ENCODE measurements at regions not wholly inside any gene's neighbourhood (a gene's known extent, or its start where the extent isn't known, plus 50 kb on each side); places are given as distances from the start of the nearest gene placed in this dataset.

DNA sequence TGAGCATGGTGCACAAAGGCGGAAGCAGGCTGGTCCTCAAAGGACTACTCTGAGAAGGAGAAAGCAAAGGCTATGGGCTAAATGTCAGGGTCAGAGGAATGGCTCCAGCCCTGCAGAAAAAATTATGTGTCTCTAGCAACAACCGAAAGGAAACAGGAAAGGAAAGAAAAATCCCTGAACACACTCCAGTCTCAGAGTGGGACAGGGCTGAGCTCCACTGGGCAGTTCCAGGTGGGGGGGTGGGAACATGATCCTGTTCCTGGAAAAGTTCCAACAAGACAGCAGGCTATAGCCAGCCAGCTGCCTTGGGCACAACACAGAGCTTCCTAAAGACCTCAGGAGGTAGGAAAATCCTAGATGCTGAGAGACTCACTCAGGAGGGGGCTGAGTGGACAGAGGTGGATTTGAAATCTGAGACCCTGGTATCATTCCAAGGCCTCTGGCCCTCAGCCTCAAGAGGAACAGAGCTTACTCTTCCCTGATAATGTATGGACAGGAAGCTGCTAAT is 1088.2 kb downstream of the TBC1D22A start:
- Mint-ChIP-seq H3K9me3 (no peaks in the 10 kb centered on the region), H3K36me3 (ENCODE audit: low read depth) (no peaks in the 10 kb centered on the region), H3K27me3 (ENCODE audit: low read depth) (peaks cover 21% of the 10 kb centered on the region), H3K27ac (ENCODE audit: unreplicated experiment) (no peak overlapping the region), H3K4me1 (peaks cover 5% of the 10 kb centered on the region), H3K4me3 (no peak overlapping the region)
- TF ChIP-seq, protein P1, sequence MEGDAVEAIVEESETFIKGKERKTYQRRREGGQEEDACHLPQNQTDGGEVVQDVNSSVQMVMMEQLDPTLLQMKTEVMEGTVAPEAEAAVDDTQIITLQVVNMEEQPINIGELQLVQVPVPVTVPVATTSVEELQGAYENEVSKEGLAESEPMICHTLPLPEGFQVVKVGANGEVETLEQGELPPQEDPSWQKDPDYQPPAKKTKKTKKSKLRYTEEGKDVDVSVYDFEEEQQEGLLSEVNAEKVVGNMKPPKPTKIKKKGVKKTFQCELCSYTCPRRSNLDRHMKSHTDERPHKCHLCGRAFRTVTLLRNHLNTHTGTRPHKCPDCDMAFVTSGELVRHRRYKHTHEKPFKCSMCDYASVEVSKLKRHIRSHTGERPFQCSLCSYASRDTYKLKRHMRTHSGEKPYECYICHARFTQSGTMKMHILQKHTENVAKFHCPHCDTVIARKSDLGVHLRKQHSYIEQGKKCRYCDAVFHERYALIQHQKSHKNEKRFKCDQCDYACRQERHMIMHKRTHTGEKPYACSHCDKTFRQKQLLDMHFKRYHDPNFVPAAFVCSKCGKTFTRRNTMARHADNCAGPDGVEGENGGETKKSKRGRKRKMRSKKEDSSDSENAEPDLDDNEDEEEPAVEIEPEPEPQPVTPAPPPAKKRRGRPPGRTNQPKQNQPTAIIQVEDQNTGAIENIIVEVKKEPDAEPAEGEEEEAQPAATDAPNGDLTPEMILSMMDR (conservative IDR thresholded peaks at IDR 0.05), result no peak
- DNase-seq (ENCODE audit: low read depth, low spot score), result no peak

DNA sequence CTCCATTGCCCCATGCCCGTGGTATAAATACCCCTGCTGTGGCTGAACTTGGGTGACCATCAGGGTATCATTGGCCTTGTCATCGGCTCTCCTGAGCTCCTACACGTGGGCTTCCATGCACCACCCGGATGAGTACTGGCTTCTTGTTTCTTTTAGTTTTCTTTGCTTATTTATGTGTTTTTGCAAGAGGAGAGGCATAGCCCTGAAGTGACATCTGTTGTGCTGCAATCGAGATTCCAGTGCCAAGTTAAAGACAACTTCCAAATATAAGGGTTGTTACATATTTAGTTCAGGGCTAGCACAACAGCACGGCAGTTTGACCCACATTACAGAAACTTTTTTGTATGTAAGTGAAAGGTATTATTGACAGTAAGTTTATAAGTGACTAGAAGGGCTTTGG is 1087.1 kb downstream of the TBC1D22A start:
- H3K4me1 Mint-ChIP-seq, result peaks cover 5% of the 10 kb centered on the region
- H3K27me3 Mint-ChIP-seq (ENCODE audit: low read depth), result peaks cover 23% of the 10 kb centered on the region
- H3K27ac Mint-ChIP-seq (ENCODE audit: unreplicated experiment), result no peak overlapping the region
- TF ChIP-seq, protein P1 (conservative IDR thresholded peaks at IDR 0.05), result no peak
- no peaks in the 10 kb centered on the region for H3K36me3 Mint-ChIP-seq (ENCODE audit: low read depth)
- no peak overlapping the region for H3K4me3 Mint-ChIP-seq
- no peak for DNase-seq (ENCODE audit: low read depth, low spot score)
- H3K9me3 Mint-ChIP-seq, result no peaks in the 10 kb centered on the region

DNA sequence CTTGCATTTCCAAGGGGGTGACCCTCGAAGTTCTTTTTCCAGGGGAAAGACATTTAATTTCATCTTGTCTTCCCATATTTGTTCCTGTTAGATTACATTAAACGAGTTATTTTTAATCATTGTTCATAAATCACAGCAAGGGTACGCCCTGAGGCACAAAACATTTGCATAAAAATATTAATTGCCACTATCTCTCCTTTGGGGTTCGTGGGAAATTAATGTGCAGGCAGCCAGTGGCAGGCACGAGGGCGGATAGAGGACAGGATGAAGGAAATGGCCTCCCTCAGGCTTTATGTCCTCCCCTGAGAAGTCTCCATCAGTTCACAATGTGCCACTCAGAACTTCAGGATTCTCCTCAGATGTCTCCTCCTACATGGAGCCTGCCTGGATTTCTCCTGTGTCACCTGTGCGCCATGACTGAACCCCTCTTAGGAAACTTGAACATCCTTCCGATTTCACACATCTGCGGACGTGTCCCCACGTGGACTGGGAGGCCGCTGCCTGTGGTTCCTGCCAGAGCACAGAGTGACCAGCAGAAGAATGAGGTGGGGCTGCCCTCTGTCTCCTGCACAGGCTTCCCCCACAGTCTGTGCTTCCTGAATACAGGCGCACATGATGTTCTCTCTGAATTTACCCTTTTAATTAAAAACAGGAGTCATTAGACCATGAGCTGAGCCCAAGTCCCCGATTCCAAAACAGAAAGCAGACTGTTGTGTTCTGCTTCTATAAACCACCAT is 1085.9 kb downstream of the TBC1D22A start:
- no peaks in the 10 kb centered on the region for H3K36me3 Mint-ChIP-seq (ENCODE audit: low read depth)
- peaks cover 5% of the 10 kb centered on the region for H3K4me1 Mint-ChIP-seq
- no peak for DNase-seq (ENCODE audit: low read depth, low spot score)
- no peaks in the 10 kb centered on the region for H3K9me3 Mint-ChIP-seq
- TF ChIP-seq, protein P1 (conservative IDR thresholded peaks at IDR 0.05), result no peak
- no peak overlapping the region for H3K27ac Mint-ChIP-seq (ENCODE audit: unreplicated experiment)
- no peak overlapping the region for H3K4me3 Mint-ChIP-seq
- H3K27me3 Mint-ChIP-seq (ENCODE audit: low read depth), result peaks cover 15% of the 10 kb centered on the region

DNA sequence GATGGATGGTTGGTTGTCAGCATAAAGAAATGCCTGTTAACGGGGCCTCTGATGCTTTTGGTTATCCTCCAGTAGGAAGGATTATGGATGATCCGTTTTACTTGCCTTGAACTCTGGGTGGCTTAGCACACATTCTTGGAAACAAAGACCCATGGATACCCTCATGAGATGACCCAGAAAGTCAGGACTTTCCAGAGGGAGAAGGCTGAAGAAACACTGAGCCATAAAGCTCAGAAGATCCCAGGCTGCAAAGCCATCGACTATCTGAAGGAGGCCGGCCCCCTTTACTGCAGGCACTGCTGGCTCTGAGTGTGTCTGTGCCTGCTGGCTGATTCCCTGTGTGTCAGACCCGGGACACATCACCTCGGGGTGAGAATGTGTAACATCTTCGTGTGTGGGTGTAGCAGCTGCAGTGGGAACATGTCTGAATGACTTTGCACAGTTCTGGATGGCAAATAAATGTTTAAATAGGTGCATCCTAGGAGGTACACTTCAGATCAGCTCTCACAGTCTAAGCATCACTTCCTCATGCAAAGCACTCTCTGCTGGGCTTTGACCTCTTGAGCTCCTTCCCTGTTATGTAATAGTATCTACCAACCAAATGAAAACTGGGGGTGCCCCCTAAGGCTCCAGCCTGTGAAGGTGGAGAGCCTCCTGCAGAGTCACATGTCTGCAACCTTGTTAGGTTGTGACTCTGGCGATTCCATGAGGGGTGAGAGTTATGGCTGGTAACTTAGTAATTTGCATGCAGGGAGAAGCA is 1084.9 kb downstream of the TBC1D22A start:
- Mint-ChIP-seq H3K36me3 (ENCODE audit: low read depth) (no peaks in the 10 kb centered on the region), H3K9me3 (no peaks in the 10 kb centered on the region), H3K27me3 (ENCODE audit: low read depth) (peaks cover 11% of the 10 kb centered on the region), H3K4me3 (no peak overlapping the region), H3K27ac (ENCODE audit: unreplicated experiment) (no peak overlapping the region), H3K4me1 (peaks cover 5% of the 10 kb centered on the region)
- TF ChIP-seq, protein P1 (conservative IDR thresholded peaks at IDR 0.05), result no peak
- no peak for DNase-seq (ENCODE audit: low read depth, low spot score)

DNA sequence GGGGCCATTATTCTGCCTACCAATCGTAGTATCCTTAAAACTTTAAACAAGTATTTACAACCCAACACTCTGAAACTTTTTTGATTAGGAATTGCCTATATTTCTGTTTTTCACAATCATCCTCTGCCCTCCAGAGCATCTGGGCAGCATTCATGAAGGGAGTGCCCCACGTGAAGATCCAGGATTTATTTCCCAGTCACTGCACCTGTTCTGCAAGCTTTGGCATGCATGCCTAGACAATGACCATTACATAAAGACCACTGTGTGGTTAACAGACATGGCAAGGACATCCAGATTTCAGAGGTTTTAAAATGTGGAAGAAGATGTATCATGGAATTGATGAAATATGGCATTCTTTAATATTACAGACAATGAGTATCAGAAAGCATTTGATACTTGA is 1083.8 kb downstream of the TBC1D22A start:
- TF ChIP-seq, protein P1 (conservative IDR thresholded peaks at IDR 0.05), result no peak
- DNase-seq (ENCODE audit: low read depth, low spot score), result no peak
- no peak overlapping the region for H3K27ac Mint-ChIP-seq (ENCODE audit: unreplicated experiment)
- H3K27me3 Mint-ChIP-seq (ENCODE audit: low read depth), result peaks cover 9% of the 10 kb centered on the region
- no peak overlapping the region for H3K4me3 Mint-ChIP-seq
- H3K36me3 Mint-ChIP-seq (ENCODE audit: low read depth), result no peaks in the 10 kb centered on the region
- H3K4me1 Mint-ChIP-seq, result peaks cover 5% of the 10 kb centered on the region
- H3K9me3 Mint-ChIP-seq, result no peaks in the 10 kb centered on the region

Measured in neural crest cell (in vitro differentiated cells).